ENCODE measurements at regions not wholly inside any gene's neighbourhood (a gene's known extent, or its start where the extent isn't known, plus 50 kb on each side); places are given as distances from the start of the nearest gene placed in this dataset.
"Not testable (repeated sequence)": the region's sequence is repeated elsewhere in the genome, so short reads cannot be mapped to it uniquely, and the experiment has no call there.

DNA sequence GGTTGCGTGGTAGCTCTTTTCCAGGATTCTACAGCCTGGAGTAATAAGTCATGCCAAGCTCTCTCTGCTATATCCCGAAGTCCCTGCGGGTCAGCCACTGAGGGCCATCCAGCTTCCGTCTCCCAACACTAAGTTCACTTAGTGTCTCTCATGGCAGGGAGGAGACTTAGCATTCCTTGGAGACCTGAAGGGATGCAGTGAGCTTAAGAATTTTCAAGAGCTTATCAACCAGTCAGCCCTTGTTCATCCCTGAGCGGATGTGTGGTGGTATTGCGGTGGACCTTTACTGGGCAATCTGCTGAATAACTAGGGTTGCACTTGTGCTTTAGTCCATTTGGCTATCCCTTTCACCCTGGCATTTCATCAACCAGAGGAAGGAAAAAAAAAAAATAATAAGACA is 85.8 kb upstream of the ADGRA3 start:
- TF ChIP-seq EZH2phosphoT487 (IDR thresholded peaks at IDR 0.05; ENCODE audit: borderline replicate concordance), result not testable (repeated sequence)
- TF ChIP-seq, protein P1, sequence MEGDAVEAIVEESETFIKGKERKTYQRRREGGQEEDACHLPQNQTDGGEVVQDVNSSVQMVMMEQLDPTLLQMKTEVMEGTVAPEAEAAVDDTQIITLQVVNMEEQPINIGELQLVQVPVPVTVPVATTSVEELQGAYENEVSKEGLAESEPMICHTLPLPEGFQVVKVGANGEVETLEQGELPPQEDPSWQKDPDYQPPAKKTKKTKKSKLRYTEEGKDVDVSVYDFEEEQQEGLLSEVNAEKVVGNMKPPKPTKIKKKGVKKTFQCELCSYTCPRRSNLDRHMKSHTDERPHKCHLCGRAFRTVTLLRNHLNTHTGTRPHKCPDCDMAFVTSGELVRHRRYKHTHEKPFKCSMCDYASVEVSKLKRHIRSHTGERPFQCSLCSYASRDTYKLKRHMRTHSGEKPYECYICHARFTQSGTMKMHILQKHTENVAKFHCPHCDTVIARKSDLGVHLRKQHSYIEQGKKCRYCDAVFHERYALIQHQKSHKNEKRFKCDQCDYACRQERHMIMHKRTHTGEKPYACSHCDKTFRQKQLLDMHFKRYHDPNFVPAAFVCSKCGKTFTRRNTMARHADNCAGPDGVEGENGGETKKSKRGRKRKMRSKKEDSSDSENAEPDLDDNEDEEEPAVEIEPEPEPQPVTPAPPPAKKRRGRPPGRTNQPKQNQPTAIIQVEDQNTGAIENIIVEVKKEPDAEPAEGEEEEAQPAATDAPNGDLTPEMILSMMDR (conservative IDR thresholded peaks at IDR 0.05; ENCODE audit: low read length), result not testable (repeated sequence)
